Ishikawa (cell line): ENCODE measurements at regions not wholly inside any gene's neighbourhood (a gene's known extent, or its start where the extent isn't known, plus 50 kb on each side); places are given as distances from the start of the nearest gene placed in this dataset.

Experiments used
- CEBPB ChIP-seq: IDR thresholded peaks from 2 replicates; pipeline ENCODE4 v1.6.1; 2012
- CREB1 ChIP-seq: IDR thresholded peaks from 2 replicates; pipeline ENCODE4 v1.6.1; 2012; ENCODE audit warnings: low read depth
- EGR1 ChIP-seq: IDR thresholded peaks from 2 replicates; pipeline ENCODE4 v1.6.1; 2012
- EP300 ChIP-seq: IDR thresholded peaks from 2 replicates; pipeline ENCODE4 v1.6.1; 2012; ENCODE audit warnings: borderline replicate concordance
- FOXM1 ChIP-seq: IDR thresholded peaks from 2 replicates; pipeline ENCODE4 v1.6.1; 2012; ENCODE audit warnings: low read depth, borderline replicate concordance
- NFIC ChIP-seq: IDR thresholded peaks from 2 replicates; pipeline ENCODE4 v1.6.1; 2012
- RAD21 ChIP-seq: IDR thresholded peaks from 2 replicates; pipeline ENCODE4 v1.6.1; 2012; ENCODE audit warnings: low read depth
- TAF1 ChIP-seq: IDR thresholded peaks from 2 replicates; pipeline ENCODE4 v1.6.1; 2012; ENCODE audit warnings: low read depth, mild to moderate bottlenecking
- TCF12 ChIP-seq: IDR thresholded peaks from 2 replicates; pipeline ENCODE4 v1.6.1; 2012; ENCODE audit warnings: low read depth
- TEAD4 ChIP-seq: IDR thresholded peaks from 2 replicates; pipeline ENCODE4 v1.6.1; 2012
- YY1 ChIP-seq: IDR thresholded peaks from 2 replicates; pipeline ENCODE4 v1.6.1; 2012; ENCODE audit warnings: low read depth
- ZBTB7A ChIP-seq: IDR thresholded peaks from 2 replicates; pipeline ENCODE4 v1.6.1; 2012; ENCODE audit warnings: low read depth
- TF ChIP-seq, protein P1 (sequence below): IDR thresholded peaks from 2 replicates; pipeline ENCODE4 v1.6.1; 2012; ENCODE audit warnings: low read depth, mild to moderate bottlenecking
- TF ChIP-seq, protein P2 (sequence below): IDR thresholded peaks from 2 replicates; pipeline ENCODE4 v1.6.1; 2012
- TF ChIP-seq, protein P3 (sequence below): IDR thresholded peaks from 2 replicates; pipeline ENCODE4 v1.6.1; 2012

DNA sequence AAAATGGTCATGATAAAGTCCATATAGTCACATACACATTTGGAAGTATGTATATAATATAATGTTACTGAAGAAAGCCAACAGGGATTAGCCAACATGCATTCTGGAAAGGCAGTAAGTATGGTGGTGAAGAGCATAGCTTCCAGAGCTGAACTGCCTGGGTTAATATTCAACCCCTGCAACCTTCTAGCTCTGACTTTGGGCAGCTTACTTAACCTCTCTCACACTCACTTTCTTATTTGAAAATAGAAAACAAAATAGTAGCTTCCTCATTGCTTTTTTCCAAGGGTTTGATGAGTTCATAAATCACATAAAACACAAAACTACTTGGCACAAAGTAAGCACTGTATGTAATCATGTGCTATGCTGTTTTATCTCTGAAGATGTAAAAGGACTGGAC is 216.4 kb downstream of the CHIC2 start:
- TF ChIP-seq, protein P1, sequence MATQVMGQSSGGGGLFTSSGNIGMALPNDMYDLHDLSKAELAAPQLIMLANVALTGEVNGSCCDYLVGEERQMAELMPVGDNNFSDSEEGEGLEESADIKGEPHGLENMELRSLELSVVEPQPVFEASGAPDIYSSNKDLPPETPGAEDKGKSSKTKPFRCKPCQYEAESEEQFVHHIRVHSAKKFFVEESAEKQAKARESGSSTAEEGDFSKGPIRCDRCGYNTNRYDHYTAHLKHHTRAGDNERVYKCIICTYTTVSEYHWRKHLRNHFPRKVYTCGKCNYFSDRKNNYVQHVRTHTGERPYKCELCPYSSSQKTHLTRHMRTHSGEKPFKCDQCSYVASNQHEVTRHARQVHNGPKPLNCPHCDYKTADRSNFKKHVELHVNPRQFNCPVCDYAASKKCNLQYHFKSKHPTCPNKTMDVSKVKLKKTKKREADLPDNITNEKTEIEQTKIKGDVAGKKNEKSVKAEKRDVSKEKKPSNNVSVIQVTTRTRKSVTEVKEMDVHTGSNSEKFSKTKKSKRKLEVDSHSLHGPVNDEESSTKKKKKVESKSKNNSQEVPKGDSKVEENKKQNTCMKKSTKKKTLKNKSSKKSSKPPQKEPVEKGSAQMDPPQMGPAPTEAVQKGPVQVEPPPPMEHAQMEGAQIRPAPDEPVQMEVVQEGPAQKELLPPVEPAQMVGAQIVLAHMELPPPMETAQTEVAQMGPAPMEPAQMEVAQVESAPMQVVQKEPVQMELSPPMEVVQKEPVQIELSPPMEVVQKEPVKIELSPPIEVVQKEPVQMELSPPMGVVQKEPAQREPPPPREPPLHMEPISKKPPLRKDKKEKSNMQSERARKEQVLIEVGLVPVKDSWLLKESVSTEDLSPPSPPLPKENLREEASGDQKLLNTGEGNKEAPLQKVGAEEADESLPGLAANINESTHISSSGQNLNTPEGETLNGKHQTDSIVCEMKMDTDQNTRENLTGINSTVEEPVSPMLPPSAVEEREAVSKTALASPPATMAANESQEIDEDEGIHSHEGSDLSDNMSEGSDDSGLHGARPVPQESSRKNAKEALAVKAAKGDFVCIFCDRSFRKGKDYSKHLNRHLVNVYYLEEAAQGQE = no peak
- TF ChIP-seq YY1 = no peak
- no peak for TF ChIP-seq TCF12
- TF ChIP-seq, protein P2, sequence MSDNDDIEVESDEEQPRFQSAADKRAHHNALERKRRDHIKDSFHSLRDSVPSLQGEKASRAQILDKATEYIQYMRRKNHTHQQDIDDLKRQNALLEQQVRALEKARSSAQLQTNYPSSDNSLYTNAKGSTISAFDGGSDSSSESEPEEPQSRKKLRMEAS = no peak
- no peak for TF ChIP-seq NFIC
- TF ChIP-seq ZBTB7A = no peak
- no peak for TF ChIP-seq FOXM1
- TF ChIP-seq RAD21 = no peak
- no peak for TF ChIP-seq EP300
- TF ChIP-seq, protein P3, sequence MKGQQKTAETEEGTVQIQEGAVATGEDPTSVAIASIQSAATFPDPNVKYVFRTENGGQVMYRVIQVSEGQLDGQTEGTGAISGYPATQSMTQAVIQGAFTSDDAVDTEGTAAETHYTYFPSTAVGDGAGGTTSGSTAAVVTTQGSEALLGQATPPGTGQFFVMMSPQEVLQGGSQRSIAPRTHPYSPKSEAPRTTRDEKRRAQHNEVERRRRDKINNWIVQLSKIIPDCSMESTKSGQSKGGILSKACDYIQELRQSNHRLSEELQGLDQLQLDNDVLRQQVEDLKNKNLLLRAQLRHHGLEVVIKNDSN = no peak
- TF ChIP-seq CEBPB = no peak
- TF ChIP-seq CREB1 = no peak

DNA sequence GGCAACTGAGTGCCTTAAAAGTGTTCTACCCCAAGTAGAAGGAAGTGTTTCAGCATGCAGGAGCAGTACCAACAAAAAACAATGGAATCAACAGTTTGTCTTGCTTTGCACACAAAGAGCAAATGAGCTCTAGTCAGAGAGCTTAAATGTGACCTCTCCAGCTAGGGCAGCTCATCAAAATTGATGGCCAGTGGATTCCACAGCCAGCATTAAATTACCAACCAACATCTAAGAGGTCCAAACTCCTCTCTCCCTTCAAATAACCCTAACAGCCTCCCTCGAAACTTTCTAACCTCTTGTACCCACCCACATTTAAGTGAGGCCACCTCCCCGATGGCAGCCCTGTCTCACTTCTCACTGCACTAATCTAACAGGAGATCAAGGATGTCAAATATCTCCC is 219.9 kb downstream of the CHIC2 start:
- TF ChIP-seq, protein P1 = no peak
- TF ChIP-seq EGR1 = no peak
- no peak for TF ChIP-seq TEAD4
- TF ChIP-seq NFIC = no peak
- TF ChIP-seq YY1 = no peak
- no peak for TF ChIP-seq TCF12
- TF ChIP-seq, protein P2 = no peak
- TF ChIP-seq, protein P3 = no peak
- TF ChIP-seq EP300 = no peak
- TF ChIP-seq RAD21 = no peak
- TF ChIP-seq ZBTB7A = no peak
- TF ChIP-seq TAF1 = no peak
- no peak for TF ChIP-seq FOXM1
- no peak for TF ChIP-seq CEBPB
- TF ChIP-seq CREB1 = no peak

DNA sequence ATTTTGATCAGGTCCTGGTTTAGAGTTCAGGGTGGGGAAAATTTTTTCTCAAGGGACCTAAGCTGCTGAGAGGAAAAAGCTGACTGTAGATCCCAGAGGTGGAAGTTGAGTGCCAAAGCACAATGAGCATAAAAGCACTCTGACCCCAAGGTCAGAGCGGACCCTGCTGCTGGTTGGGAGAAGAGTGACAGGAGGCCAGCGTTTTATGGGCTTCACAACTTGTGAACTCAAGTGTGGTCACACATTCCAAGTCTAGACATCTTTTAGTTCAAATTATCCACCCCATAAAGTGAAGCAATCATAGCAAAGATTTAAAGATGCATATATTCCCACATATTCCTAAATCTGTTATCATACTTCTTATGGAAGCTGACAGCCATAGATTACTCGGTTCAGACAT is 220.3 kb downstream of the CHIC2 start:
- TF ChIP-seq, protein P2 = no peak
- no peak for TF ChIP-seq RAD21
- no peak for TF ChIP-seq EP300
- TF ChIP-seq, protein P1 = no peak
- no peak for TF ChIP-seq CREB1
- no peak for TF ChIP-seq TEAD4
- no peak for TF ChIP-seq CEBPB
- TF ChIP-seq TAF1 = no peak
- TF ChIP-seq ZBTB7A = no peak
- TF ChIP-seq, protein P3 = no peak
- TF ChIP-seq FOXM1 = no peak
- TF ChIP-seq TCF12 = no peak
- TF ChIP-seq EGR1 = no peak
- no peak for TF ChIP-seq YY1
- no peak for TF ChIP-seq NFIC

DNA sequence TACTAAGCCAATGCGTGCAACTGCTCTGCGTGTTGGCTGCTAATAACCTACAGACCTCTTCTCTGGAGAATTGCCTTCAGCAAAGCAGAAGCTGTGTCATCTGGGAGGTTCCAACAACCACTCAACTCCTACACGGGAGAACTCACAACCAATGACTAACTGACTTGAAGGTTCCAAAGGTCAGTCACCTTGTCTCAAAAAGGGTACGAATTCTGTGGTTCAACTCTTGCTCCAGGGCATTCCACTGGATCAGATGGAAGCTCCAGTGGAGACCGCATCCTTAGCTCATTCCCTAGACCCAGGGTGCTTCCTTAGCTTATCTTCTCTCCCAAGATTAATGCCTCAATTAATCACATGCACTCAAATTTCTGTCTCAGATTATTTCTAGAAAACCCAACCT is 222.7 kb downstream of the CHIC2 start:
- no peak for TF ChIP-seq TAF1
- TF ChIP-seq CEBPB = no peak
- TF ChIP-seq ZBTB7A = no peak
- TF ChIP-seq EP300 = no peak
- TF ChIP-seq, protein P3 = no peak
- no peak for TF ChIP-seq YY1
- no peak for TF ChIP-seq NFIC
- TF ChIP-seq TEAD4 = no peak
- TF ChIP-seq, protein P2 = no peak
- no peak for TF ChIP-seq EGR1
- TF ChIP-seq, protein P1 = no peak
- no peak for TF ChIP-seq CREB1
- TF ChIP-seq RAD21 = no peak
- TF ChIP-seq FOXM1 = no peak
